B cell (primary cell): ENCODE measurements at regions not wholly inside any gene's neighbourhood (a gene's known extent, or its start where the extent isn't known, plus 50 kb on each side); places are given as distances from the start of the nearest gene placed in this dataset.

Experiments
- ATAC-seq: fragments of 200-7000 bp; cut with Tn5 transposase; one replicate; pipeline ENCODE4 v1.10.0; 2021; ENCODE audit warnings: low read depth, mild to moderate bottlenecking, moderate number of reproducible peaks, moderate library complexity
- CTCF ChIA-PET: fragments of 350-600 bp; sonication (Branson Sonifier 250); formaldehyde crosslinking; loops from one replicate; lab custom pipeline; 2021; ENCODE audit warnings: antibody characterized with exemption, inconsistent platforms; lab: Charles Lee
- POLR2A ChIA-PET: fragments of 350-600 bp; sonication (Branson Sonifier 250); formaldehyde crosslinking; loops from one replicate; lab custom pipeline; 2021; ENCODE audit warnings: antibody characterized with exemption; lab: Charles Lee
- DNase-seq: peaks from one replicate; pipeline ENCODE4 v3.0.0; 2013
- H2AFZ ChIP-seq: 2 replicates; pipeline ENCODE4 v1.6.1; 2012; ENCODE audit warnings: mild to moderate bottlenecking, low read depth, low read length; ENCODE audit not compliant: insufficient read depth, poor library complexity, severe bottlenecking
- H3K27ac ChIP-seq, 2 donors: 1 replicate in 1 of 2; 2 replicates in 1 of 2; pipeline ENCODE4 v1.5.1; 2012 to 2013; ENCODE audit warnings: low read length in 2 of 2, mild to moderate bottlenecking in 2 of 2, moderate library complexity in 1 of 2
- H3K27me3 ChIP-seq, 4 experiments: fragments of 200-600 bp in 1 of 4; sonication (generic) in 1 of 4; replicated peaks in 1 of 4; 1 replicate in 2 of 4; 2 replicates in 2 of 4; pipeline versions ENCODE4 v1.6.1 to v1.7.0; 2013 to 2016; ENCODE audit warnings: low read length in 3 of 4, mild to moderate bottlenecking in 2 of 4, mixed read lengths in 1 of 4, moderate library complexity in 1 of 4; ENCODE audit not compliant: insufficient read depth in 4 of 4, control insufficient read depth in 3 of 4; ENCODE audit errors: control extremely low read depth in 1 of 4
- H3K36me3 ChIP-seq, 2 experiments: replicated peaks in 1 of 2; 1 replicate in 1 of 2; 2 replicates in 1 of 2; pipeline versions ENCODE4 v1.6.1 to v1.7.1; 2013; ENCODE audit warnings: low read length in 1 of 2; ENCODE audit not compliant: insufficient read depth in 2 of 2, control insufficient read depth in 1 of 2; ENCODE audit errors: control extremely low read depth in 1 of 2, extremely low read depth in 1 of 2
- H3K4me1 ChIP-seq, 2 donors: fragments of 200-600 bp in 1 of 2; sonication (generic) in 1 of 2; 1 replicate in 1 of 2; 2 replicates in 1 of 2; pipeline versions ENCODE4 v1.5.1 to v1.6.1; 2013 to 2017; ENCODE audit warnings: low read length in 2 of 2; ENCODE audit not compliant: control insufficient read depth in 2 of 2, insufficient read depth in 2 of 2
- H3K4me2 ChIP-seq: replicated peaks from 2 replicates; pipeline ENCODE3; 2012; ENCODE audit warnings: mild to moderate bottlenecking, low read depth, low read length; ENCODE audit not compliant: poor library complexity, severe bottlenecking
- H3K4me3 ChIP-seq, 5 experiments: fragments of 200-600 bp in 1 of 5; sonication (generic) in 1 of 5; 1 replicate in 3 of 5; 2 replicates in 2 of 5; pipeline versions ENCODE4 v1.5.1 to v1.7.0; 2011 to 2016; ENCODE audit warnings: low read length in 4 of 5, mild to moderate bottlenecking in 4 of 5, low read depth in 2 of 5, control low read depth in 1 of 5, moderate library complexity in 1 of 5; ENCODE audit not compliant: insufficient read depth in 1 of 5; ENCODE audit errors: control extremely low read depth in 1 of 5, extremely low read depth in 1 of 5
- H3K79me2 ChIP-seq: fragments of 200-600 bp; sonication (generic); one replicate; pipeline ENCODE4 v1.6.0; 2016; ENCODE audit warnings: low read length; ENCODE audit not compliant: control insufficient read depth, insufficient read depth
- H3K9ac ChIP-seq: fragments of 200-600 bp; sonication (generic); 2 replicates; pipeline ENCODE4 v1.6.1; 2017; ENCODE audit warnings: mild to moderate bottlenecking, low read length, moderate library complexity
- H3K9me3 ChIP-seq, 3 donors: one replicate each; pipeline versions ENCODE4 v1.6.1 to v1.7.1; 2013; ENCODE audit warnings: low read length in 2 of 3; ENCODE audit not compliant: control insufficient read depth in 2 of 3, insufficient read depth in 1 of 3; ENCODE audit errors: control extremely low read depth in 1 of 3
- H4K20me1 ChIP-seq: 2 replicates; pipeline ENCODE4 v1.6.0; 2012; ENCODE audit warnings: mild to moderate bottlenecking, low read length; ENCODE audit not compliant: insufficient read depth, control insufficient read depth, poor library complexity, severe bottlenecking
- H3K27ac Mint-ChIP-seq: one replicate; pipeline ENCODE4 v1.8.0; 2021; ENCODE audit warnings: mixed read lengths
- H3K27me3 Mint-ChIP-seq: one replicate; pipeline ENCODE4 v1.8.0; 2021; ENCODE audit warnings: mixed read lengths
- H3K4me1 Mint-ChIP-seq: one replicate; pipeline ENCODE4 v1.8.0; 2021; ENCODE audit warnings: mixed read lengths
- H3K4me3 Mint-ChIP-seq: one replicate; pipeline ENCODE4 v1.8.0; 2021; ENCODE audit warnings: mixed read lengths
- H3K9me3 Mint-ChIP-seq: one replicate; pipeline ENCODE4 v1.8.0; 2022; ENCODE audit warnings: mixed read lengths; ENCODE audit not compliant: insufficient read depth
- EZH2 ChIP-seq: IDR thresholded peaks from 2 replicates; pipeline ENCODE4 v1.6.1; 2012; ENCODE audit warnings: borderline replicate concordance, low read depth, mild to moderate bottlenecking, moderate library complexity, low read length; ENCODE audit not compliant: insufficient read depth, poor library complexity, severe bottlenecking
- WGBS: methylation state at CpG from one replicate; pipeline ENCODE4 v1.1.5; 2013; ENCODE audit warnings: missing lambda C conversion rate; ENCODE audit not compliant: insufficient coverage; 5-methylcytosine and 5-hydroxymethylcytosine counted together
- intact Hi-C: fragments of 100-400 bp; cut with micrococcal nuclease; formaldehyde crosslinking; loops from one replicate; pipeline ENCODE4 v1.10.0; 2022
- TF ChIP-seq, protein P1 (sequence below): fragments of 200-600 bp; IDR thresholded peaks from one replicate; pipeline ENCODE4 v1.8.0; 2022; ENCODE audit warnings: antibody characterized with exemption, mild to moderate bottlenecking

DNA sequence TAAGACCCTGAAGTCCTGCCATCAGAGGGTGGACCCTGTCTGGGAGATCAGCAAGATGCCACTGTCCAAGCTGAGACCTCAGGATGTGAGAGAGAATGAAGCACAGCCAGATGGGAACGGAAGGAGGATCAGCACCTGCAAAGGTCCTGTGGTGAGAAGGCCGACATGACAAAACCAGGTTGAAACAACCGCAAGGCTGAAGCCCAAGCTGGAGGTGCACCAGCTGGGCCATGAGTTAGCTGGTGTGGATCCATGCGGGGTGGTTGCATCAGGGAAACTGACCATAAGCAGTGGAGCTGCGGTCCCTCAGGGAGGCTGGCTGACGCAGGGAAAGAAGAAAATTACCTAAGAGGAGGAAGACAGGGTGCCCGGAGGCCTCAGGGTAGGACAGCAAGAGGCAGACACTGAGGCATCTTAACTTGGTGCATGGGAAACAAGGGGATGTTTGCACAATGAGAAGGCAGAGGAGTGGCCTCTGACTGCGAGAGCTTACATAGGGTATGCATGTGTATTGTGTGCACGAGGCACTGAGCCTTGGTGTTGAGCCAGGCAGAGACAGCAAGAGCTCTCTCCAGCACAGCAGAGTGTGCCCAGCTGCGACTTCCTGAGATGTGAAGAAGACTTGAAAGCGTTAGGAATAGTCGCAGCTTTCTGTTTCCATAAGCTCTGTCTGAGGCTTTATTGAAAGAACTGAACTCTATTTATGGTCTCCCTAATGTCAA, 497.7 kb downstream of the OCA2 start:
- CTCF ChIA-PET = no interaction called here
- intact Hi-C loops = no loop called here
- H3K4me3 ChIP-seq = no peak overlapping the region
- no peaks in the 10 kb centered on the region for H3K27me3 ChIP-seq
- 74% methylated on average over 12 of the region's 12 CpGs for WGBS
- H4K20me1 ChIP-seq = no peaks in the 10 kb centered on the region
- H3K9ac ChIP-seq = no peak overlapping the region
- ATAC-seq (no peak), DNase-seq (no peak)
- no peak overlapping the region for H3K4me2 ChIP-seq
- Mint-ChIP-seq H3K4me3 (no peak overlapping the region), H3K9me3 (peaks cover 12% of the 10 kb centered on the region), H3K27ac (no peak overlapping the region), H3K4me1 (no peaks in the 10 kb centered on the region), H3K27me3 (no peaks in the 10 kb centered on the region)
- H3K27ac ChIP-seq = no peak overlapping the region
- no peaks in the 10 kb centered on the region for H3K79me2 ChIP-seq
- no peaks in the 10 kb centered on the region for H3K4me1 ChIP-seq
- no peaks in the 10 kb centered on the region for H3K36me3 ChIP-seq
- peaks cover 0 to 27% (median 0%) of the 10 kb centered on the region in 3 donors for H3K9me3 ChIP-seq
- no peak overlapping the region for H2AFZ ChIP-seq
- TF ChIP-seq, protein P1, sequence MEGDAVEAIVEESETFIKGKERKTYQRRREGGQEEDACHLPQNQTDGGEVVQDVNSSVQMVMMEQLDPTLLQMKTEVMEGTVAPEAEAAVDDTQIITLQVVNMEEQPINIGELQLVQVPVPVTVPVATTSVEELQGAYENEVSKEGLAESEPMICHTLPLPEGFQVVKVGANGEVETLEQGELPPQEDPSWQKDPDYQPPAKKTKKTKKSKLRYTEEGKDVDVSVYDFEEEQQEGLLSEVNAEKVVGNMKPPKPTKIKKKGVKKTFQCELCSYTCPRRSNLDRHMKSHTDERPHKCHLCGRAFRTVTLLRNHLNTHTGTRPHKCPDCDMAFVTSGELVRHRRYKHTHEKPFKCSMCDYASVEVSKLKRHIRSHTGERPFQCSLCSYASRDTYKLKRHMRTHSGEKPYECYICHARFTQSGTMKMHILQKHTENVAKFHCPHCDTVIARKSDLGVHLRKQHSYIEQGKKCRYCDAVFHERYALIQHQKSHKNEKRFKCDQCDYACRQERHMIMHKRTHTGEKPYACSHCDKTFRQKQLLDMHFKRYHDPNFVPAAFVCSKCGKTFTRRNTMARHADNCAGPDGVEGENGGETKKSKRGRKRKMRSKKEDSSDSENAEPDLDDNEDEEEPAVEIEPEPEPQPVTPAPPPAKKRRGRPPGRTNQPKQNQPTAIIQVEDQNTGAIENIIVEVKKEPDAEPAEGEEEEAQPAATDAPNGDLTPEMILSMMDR = no peak
- no peak for TF ChIP-seq EZH2
- POLR2A ChIA-PET = no interaction called here

DNA sequence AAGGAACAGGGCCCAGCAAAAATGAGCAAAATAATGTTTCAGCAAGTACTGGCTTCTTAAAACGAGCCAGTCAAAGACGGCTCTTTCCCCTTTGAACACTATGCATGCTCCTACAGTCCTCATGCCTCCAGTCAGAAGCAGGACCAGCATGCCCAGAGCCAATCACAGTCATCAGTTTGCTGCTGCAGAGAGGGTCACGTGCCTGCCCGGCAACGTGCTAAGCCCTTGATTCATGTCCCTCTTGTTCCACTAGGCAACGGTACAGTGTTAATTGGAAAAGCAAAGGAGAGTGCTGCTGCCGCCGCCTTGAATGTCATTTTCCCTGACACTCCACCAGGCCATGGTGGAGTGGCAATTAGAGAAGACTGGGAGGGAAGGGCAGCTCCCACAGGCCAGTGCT, 500.1 kb downstream of the OCA2 start:
- Histone ChIP-seq H3K27ac (no peak overlapping the region), H3K9ac (no peak overlapping the region), H3K9me3 (peaks cover 0 to 29% (median 0%) of the 10 kb centered on the region in 3 donors), H3K4me2 (no peak overlapping the region), H3K4me1 (no peaks in the 10 kb centered on the region), H3K27me3 (no peaks in the 10 kb centered on the region), H3K4me3 (no peak overlapping the region), H3K36me3 (no peaks in the 10 kb centered on the region), H3K79me2 (no peaks in the 10 kb centered on the region), H2AFZ (no peak overlapping the region), H4K20me1 (no peaks in the 10 kb centered on the region)
- no peak for ATAC-seq
- Mint-ChIP-seq H3K4me1 (no peaks in the 10 kb centered on the region), H3K27me3 (no peaks in the 10 kb centered on the region), H3K27ac (no peak overlapping the region), H3K4me3 (no peak overlapping the region), H3K9me3 (peaks cover 12% of the 10 kb centered on the region)
- DNase-seq = no peak
- CTCF ChIA-PET = no interaction called here
- TF ChIP-seq EZH2 = no peak
- TF ChIP-seq, protein P1 = no peak
- POLR2A ChIA-PET = no interaction called here
- intact Hi-C loops = no loop called here
- WGBS = 88% methylated on average over 6 of the region's 8 CpGs
